ENCODE measurements at regions not wholly inside any gene's neighbourhood (a gene's known extent, or its start where the extent isn't known, plus 50 kb on each side); places are given as distances from the start of the nearest gene placed in this dataset.

GRCh38 chrX:10759141-10759799, 138.9 kb upstream of the MID1 start:
- H4K20me1 ChIP-seq (replicated peaks in 1 of 2; ENCODE audit: control insufficient read depth in 1 of 2, insufficient read depth in 2 of 2, low read length in 2 of 2), result no peaks in the 10 kb centered on the region

More at GRCh38 chrX:10759141-10759799, 138.9 kb upstream of the MID1 start:
- Histone ChIP-seq H3K27ac (ENCODE audit: low read depth, low read length) (peak overlapping the region; percentile 15; the same call in 1 of the 2 replicates), H3K27me3 (replicated peaks in 1 of 4; ENCODE audit: control insufficient read depth in 3 of 4, extremely low read depth in 1 of 4, insufficient read depth in 3 of 4, low read length in 3 of 4) (no peaks in the 10 kb centered on the region), H2BK20ac (ENCODE audit: low read length) (no peak overlapping the region), H3K9ac (replicated peaks in 1 of 4; ENCODE audit: extremely low read depth in 1 of 4, low read depth in 3 of 4, low read length in 3 of 4) (no peak overlapping the region), H3K23ac (ENCODE audit: insufficient read length) (no peak overlapping the region), H3K9me3 (ENCODE audit: insufficient read depth in 2 of 2, low read depth in 1 of 2, low read length in 1 of 2) (no peaks in the 10 kb centered on the region), H2BK5ac (ENCODE audit: low read depth, low read length) (no peak overlapping the region; the same call in 1 of the 2 replicates), H3K56ac (replicated peaks; ENCODE audit: insufficient read length, low read depth, low read length) (no peak overlapping the region), H4K8ac (ENCODE audit: extremely low read depth, insufficient read depth, low read length) (no peak overlapping the region), H3K4me1 (replicated peaks in 1 of 4; ENCODE audit: control insufficient read depth in 3 of 4, insufficient read depth in 4 of 4, low read length in 3 of 4) (peaks cover 0 to 13% (median 8%) of the 10 kb centered on the region in 4 experiments; a peak in 4 of 7 replicates), H2AFZ (ENCODE audit: low read length) (no peak overlapping the region), H2BK120ac (replicated peaks; ENCODE audit: low read depth, low read length) (no peak overlapping the region), H2BK15ac (ENCODE audit: low read length) (no peak overlapping the region), H3K36me3 (ENCODE audit: control insufficient read depth in 2 of 4, insufficient read depth in 4 of 4, low read length in 3 of 4) (no peaks in the 10 kb centered on the region), H3K4me2 (ENCODE audit: insufficient read depth in 1 of 2, low read depth in 2 of 2, low read length in 2 of 2) (peak overlapping the region; percentile 49 to 51), H3K23me2 (ENCODE audit: low read depth, low read length) (no peaks in the 10 kb centered on the region), H2BK12ac (ENCODE audit: low read depth, low read length) (no peak overlapping the region), H3K4me3 (ENCODE audit: extremely low read depth in 1 of 4, insufficient read depth in 2 of 4, low read depth in 3 of 4, low read length in 4 of 4) (peak overlapping the region in 1 of 4 experiments; percentile 30; a peak in 1 of 8 replicates), H3K79me1 (ENCODE audit: low read depth, low read length) (no peaks in the 10 kb centered on the region), H3K79me2 (ENCODE audit: control insufficient read depth in 1 of 2, insufficient read depth in 2 of 2, low read length in 2 of 2) (no peaks in the 10 kb centered on the region), H2AK5ac (ENCODE audit: low read depth, low read length) (no peak overlapping the region), H4K5ac (ENCODE audit: insufficient read length, low read depth, low read length) (peak overlapping the region; percentile 26), H4K91ac (replicated peaks; ENCODE audit: insufficient read length, low read length) (no peak overlapping the region), H3K18ac (ENCODE audit: extremely low read depth, low read length) (no peak overlapping the region), H3K4ac (replicated peaks; ENCODE audit: insufficient read length, low read depth, low read length) (no peak overlapping the region), H3K14ac (ENCODE audit: insufficient read length) (no peak overlapping the region)
- TF ChIP-seq ASH2L (IDR thresholded peaks at IDR 0.05; ENCODE audit: low read length) (peak; percentile 25), EZH2 (IDR thresholded peaks at IDR 0.05; ENCODE audit: low read depth, low read length, severe bottlenecking) (no peak), ZNF274 (IDR thresholded peaks at IDR 0.05; ENCODE audit: borderline replicate concordance, extremely low read depth, low read length) (no peak), CHD2 (IDR thresholded peaks at IDR 0.05; ENCODE audit: low read length) (no peak), GTF2F1 (IDR thresholded peaks at IDR 0.05; ENCODE audit: borderline replicate concordance, low read depth, low read length) (no peak), ATF3 (IDR thresholded peaks at IDR 0.05; ENCODE audit: insufficient read depth, low read depth, low read length) (no peak)
- ChIA-PET CTCF (ENCODE audit: partially characterized antibody) (interaction anchor here (0.8 kb wide), 1 partner anchor 570 kb away, joined by 3 read pairs; no protein-coding TSS in a partner anchor), POLR2A (ENCODE audit: partially characterized antibody) (no interaction called here)
- peak; percentile 41 to 46 for DNase-seq (ENCODE audit: low read depth in 1 of 2, low spot score in 2 of 2)
- FAIRE-seq, result peak; percentile 68
- 26% methylated on average over 7 of the region's 10 CpGs; no CpG with 5 or more reads in 1 of the 2 experiments for WGBS, 2 experiments (ENCODE audit: extremely low coverage in 1 of 2, insufficient coverage in 1 of 2, insufficient read length in 1 of 2, insufficient replicate concordance in 2 of 2, low coverage in 1 of 2, low lambda C conversion rate in 2 of 2, missing lambda C conversion rate in 1 of 2)
